ENCODE measurements at regions not wholly inside any gene's neighbourhood (a gene's known extent, or its start where the extent isn't known, plus 50 kb on each side); places are given as distances from the start of the nearest gene placed in this dataset.

GRCh38 chr11:116693593-116694348, 79.0 kb downstream of the BUD13 start:
- TF ChIP-seq ATF3 (IDR thresholded peaks at IDR 0.05) (no peak), CTCF (IDR thresholded peaks at IDR 0.05; ENCODE audit: low read depth, low read length, missing input control) (no peak), TAF1 (conservative IDR thresholded peaks at IDR 0.05) (no peak), HNF4G (IDR thresholded peaks at IDR 0.05) (no peak), YY1 (IDR thresholded peaks at IDR 0.05) (no peak), SP1 (IDR thresholded peaks at IDR 0.05) (no peak), REST (IDR thresholded peaks at IDR 0.05) (no peak), GABPA (IDR thresholded peaks at IDR 0.05 in 1 of 2, conservative IDR thresholded peaks at IDR 0.05 in 1 of 2) (no peak)
